NCI-H524 treated with DMSO at 0.1 percent for 48 hours (cell line): ENCODE measurements at regions not wholly inside any gene's neighbourhood (a gene's known extent, or its start where the extent isn't known, plus 50 kb on each side); places are given as distances from the start of the nearest gene placed in this dataset.
"Not testable (repeated sequence)": the region's sequence is repeated elsewhere in the genome, so short reads cannot be mapped to it uniquely, and the experiment has no call there.

ENCODE experiments used
- DNase-seq: peaks from one replicate; lab custom pipeline; 2025; lab: John Stamatoyannopoulos, UW

GRCh38 chr1:96418969-96419368, 302.6 kb upstream of the PTBP2 start:
- no peak for DNase-seq

GRCh38 chr1:96424877-96425276, 296.7 kb upstream of the PTBP2 start:
- DNase-seq = no peak

- no peak for DNase-seq
Measured at GRCh38 chr1:96425382-96426129, 296.0 kb upstream of the PTBP2 start.

GRCh38 chr1:96427616-96428015, 294.0 kb upstream of the PTBP2 start:
- no peak for DNase-seq

- no peak for DNase-seq
Measured at GRCh38 chr1:96445302-96445701, 276.3 kb upstream of the PTBP2 start.

- DNase-seq = no peak
Measured at GRCh38 chr1:96464066-96464465, 257.5 kb upstream of the PTBP2 start.

- no peak for DNase-seq
Measured at GRCh38 chr1:96464522-96464921, 257.1 kb upstream of the PTBP2 start.

GRCh38 chr1:96464991-96465390, 256.6 kb upstream of the PTBP2 start:
- no peak for DNase-seq

GRCh38 chr1:96465441-96465840, 256.1 kb upstream of the PTBP2 start:
- no peak for DNase-seq

- DNase-seq = no peak
Measured at GRCh38 chr1:96466842-96467241, 254.7 kb upstream of the PTBP2 start.

GRCh38 chr1:96469726-96470125, 251.9 kb upstream of the PTBP2 start:
- not testable (repeated sequence) for DNase-seq

- DNase-seq = no peak
Measured at GRCh38 chr1:96472471-96472870, 249.1 kb upstream of the PTBP2 start.

- DNase-seq = no peak
Measured at GRCh38 chr1:96473791-96474434, 247.7 kb upstream of the PTBP2 start.

- DNase-seq = no peak
Measured at GRCh38 chr1:96474985-96475743, 246.4 kb upstream of the PTBP2 start.

- no peak for DNase-seq
Measured at GRCh38 chr1:96475903-96476302, 245.7 kb upstream of the PTBP2 start.

GRCh38 chr1:96478228-96478627, 243.4 kb upstream of the PTBP2 start:
- DNase-seq = no peak

- DNase-seq = no peak
Measured at GRCh38 chr1:96481409-96481808, 240.2 kb upstream of the PTBP2 start.

- no peak for DNase-seq
Measured at GRCh38 chr1:96482616-96483015, 239.0 kb upstream of the PTBP2 start.

GRCh38 chr1:96487394-96487793, 234.2 kb upstream of the PTBP2 start:
- DNase-seq = no peak

- no peak for DNase-seq
Measured at GRCh38 chr1:96487971-96488370, 233.6 kb upstream of the PTBP2 start.

GRCh38 chr1:96488777-96489176, 232.8 kb upstream of the PTBP2 start:
- no peak for DNase-seq

GRCh38 chr1:96492236-96492635, 229.3 kb upstream of the PTBP2 start:
- peak; percentile 67 for DNase-seq

GRCh38 chr1:96498744-96499340, 222.7 kb upstream of the PTBP2 start:
- no peak for DNase-seq
